HG02759 (cell line): ENCODE measurements at regions not wholly inside any gene's neighbourhood (a gene's known extent, or its start where the extent isn't known, plus 50 kb on each side); places are given as distances from the start of the nearest gene placed in this dataset.
"Not testable (repeated sequence)": the region's sequence is repeated elsewhere in the genome, so short reads cannot be mapped to it uniquely, and the experiment has no call there.

Experiments
- ATAC-seq: cut with Tn5 transposase; IDR thresholded peaks from one replicate; pipeline ENCODE4 v1.9.1; 2021; ENCODE audit warnings: mild to moderate bottlenecking, moderate library complexity; ENCODE audit not compliant: unreplicated experiment

DNA sequence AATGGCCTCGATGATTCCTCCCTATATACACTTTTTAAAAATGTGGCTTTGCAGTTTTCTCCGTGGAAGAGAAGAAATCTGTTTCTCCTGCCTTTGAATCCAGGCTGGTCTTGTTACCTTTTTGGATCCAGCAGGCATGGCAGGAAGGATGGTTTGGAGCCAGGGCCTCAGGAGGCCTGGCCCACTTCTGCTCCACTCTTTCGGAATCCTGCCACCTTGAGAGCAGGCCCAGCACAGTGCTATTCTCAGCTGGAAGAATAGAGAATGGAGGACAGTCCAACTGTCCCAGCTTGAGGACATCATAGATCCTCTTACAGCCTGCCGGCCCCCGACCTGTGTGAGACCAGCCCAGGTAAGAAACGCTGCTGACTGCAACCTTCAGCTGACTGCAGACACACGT lies 421.5 kb downstream of the FUT8 start:
- no peak for ATAC-seq

DNA sequence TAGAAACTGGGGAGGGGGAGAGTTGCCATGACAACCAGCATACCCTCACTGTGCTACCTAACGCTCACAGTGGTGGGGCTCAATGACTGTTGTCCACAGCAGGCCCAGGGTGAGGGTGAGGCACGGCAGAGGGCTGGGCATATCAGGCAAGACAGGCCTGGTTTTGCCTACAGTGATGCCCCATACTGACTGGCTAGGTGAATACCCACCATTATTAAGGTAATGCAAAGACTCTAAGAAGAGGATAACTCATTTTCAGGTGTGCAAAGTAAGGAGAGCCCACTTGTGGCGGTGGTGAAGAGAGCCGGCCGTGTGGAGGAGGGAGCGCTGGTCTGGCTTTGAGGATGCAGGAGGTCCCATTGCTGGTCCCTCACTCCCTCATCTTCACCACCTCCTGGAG lies 422.3 kb downstream of the FUT8 start:
- no peak for ATAC-seq

DNA sequence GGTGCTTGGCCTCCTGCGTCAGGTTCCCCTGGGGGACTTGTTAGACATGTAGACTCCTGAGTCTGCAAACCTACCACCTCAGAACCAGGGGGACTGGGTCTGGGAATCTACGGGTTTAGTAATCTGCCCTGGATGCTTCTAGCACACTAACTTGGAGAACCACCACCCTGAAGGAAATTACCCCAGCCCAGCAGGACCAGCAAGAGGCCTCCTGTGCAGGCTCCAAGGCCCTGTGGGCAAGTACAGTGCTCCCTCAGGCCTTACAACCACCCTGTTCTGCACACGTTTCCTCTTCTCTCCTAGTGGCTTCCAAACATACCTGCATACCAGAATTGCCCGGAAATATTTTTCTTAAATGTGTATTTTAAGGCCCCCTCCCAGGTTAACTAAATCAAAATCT lies 423.0 kb downstream of the FUT8 start:
- ATAC-seq = no peak

DNA sequence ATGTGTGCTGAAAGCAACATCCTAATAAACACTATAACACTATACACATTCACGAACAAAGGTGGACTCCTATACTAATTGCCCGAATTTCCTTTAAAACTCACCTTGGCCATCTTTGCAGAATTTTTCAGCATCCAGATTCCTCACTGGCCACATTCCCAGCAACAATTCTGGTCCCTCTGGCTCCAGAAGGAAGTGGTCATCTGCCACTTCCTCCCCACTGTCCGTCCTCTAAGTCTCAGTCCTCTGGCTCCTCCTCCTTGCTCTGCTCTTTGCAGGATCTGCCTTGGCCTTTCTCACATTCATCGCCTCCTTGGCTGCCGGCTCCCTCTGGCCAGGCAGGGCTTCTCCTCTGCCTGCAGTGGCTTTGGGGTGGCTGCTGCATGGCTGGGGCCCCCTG lies 426.0 kb downstream of the FUT8 start:
- no peak for ATAC-seq

DNA sequence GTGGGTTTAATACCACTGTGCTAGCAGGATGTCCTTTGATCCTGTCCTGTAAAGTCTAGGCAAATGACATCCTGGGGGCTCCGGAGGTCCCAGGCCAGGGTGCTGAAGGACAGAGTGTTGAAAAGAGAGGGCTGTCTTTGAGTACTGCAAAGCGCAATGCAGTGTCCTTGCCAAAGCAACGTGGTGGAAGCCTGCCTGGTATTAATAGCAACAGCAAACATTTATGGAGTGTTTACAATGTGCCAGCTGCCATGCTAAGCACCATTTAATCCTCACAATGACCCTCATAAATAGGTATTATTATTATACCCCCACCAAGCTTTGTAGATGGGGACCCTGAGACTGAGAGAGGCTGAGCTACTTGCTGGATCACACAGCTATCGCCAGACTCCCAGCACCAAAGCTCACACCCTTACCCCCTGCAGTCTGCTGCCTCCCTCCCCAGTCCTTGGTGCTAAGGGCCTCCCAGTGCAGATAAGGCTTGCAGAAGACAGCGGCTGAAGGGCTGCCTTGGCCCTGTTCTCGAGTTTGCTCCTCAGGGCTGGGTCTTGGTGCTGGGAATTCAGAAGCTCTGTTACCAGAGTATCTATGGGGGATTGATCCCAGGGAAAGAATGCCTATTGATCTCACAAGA lies 427.7 kb downstream of the FUT8 start:
- ATAC-seq = no peak

DNA sequence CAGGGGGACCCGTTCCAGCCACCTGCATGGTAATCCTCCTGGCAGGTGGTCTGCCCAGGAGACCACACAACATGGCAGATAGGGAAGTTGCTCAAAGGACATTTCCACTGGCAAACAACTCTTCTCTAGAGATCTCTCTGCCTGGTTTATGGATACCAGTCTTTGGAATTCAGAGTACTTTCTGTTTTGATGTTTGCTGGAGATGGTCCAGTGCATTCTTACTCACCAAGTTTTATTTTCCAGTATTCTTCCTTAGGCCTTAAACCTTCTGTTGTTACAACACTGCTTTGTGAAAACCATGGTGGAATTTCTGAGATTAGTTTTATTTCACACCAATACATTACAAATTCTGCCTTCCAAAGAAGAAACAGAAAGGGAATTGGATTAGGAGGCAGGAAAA lies 428.3 kb downstream of the FUT8 start:
- ATAC-seq = no peak

DNA sequence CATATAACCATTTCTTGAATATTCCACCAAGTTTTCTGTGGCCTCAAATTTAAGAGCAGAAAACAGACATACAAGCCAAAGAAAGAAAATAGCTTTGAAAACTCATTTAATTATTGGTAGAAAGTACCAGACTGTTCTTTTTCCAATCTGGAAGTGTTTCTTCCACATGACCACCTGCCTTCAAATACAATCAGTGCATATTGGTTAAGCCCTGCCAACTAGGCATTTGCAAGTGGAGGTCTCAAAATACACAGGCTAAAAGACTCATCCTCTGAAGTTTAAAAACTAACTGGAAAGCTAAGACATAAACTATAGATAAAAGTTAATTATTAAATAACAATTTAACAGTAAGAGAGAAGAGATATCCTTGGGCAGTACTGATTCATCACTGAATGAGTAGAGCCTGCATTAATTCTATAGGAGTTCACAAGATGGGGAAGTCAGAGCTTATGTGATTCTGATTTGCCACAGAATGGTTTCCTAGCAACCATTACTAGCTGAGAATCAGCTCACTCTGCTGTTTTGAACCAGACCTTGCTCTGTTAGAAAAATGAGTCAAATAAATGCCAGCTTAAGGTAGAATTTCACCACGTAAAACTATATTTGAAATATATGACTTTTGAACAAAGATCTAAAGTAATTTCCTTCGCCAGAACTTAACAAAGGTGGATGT lies 433.8 kb downstream of the FUT8 start:
- no peak for ATAC-seq

DNA sequence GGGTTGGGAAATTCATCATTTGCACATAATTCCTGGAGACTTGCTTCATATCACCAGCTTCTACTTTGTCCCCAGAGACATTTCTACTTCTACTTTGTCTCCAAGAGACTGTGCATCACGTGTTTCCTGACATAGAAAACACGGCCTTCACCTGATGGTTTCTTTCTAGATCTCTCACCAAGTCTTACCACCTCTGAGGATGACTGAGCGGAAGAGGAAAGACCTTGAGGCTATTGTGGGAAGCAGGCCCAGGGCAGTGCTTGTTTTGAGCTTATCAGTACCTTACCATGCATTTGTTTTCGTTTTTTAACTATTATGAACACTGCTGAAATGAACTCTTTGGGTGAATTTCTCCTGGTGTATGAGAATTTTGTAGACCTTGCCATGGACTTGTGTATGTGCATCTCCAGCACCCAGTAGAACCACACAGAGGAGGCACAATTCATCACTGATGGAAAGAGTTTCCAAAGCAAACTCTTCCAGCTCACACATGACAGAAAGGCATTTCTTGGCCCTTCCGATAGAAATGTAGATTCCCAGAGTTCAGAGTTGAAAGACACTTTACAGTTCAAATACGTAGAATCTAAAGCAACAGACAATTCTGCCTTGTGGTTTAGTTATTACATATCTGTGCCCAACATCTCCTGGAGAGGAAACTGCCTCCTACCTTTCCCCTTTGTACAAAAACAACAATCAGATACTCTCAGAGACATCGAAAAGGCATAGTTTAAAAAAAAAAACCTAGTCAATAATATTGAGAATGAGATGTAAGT lies 434.7 kb downstream of the FUT8 start:
- ATAC-seq = peak; percentile 60

DNA sequence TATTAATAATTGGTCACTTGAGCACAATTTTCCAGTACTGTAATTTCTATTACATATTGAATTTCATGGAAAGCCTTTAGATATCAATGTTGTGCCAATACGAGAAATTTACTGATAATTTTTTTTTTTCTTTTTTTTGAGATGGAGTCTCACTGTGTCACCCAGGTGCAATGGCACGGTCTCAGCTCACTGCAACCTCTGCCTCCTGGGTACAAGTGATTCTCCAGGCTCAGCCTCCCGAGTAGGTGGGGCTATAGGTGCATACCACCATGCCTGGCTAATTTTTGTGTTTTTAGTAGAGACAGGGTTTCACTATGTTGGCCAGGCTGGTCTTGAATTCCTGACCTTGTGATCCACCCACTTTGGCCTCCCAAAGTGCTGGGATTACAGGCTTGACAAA lies 435.4 kb downstream of the FUT8 start:
- ATAC-seq = not testable (repeated sequence)

DNA sequence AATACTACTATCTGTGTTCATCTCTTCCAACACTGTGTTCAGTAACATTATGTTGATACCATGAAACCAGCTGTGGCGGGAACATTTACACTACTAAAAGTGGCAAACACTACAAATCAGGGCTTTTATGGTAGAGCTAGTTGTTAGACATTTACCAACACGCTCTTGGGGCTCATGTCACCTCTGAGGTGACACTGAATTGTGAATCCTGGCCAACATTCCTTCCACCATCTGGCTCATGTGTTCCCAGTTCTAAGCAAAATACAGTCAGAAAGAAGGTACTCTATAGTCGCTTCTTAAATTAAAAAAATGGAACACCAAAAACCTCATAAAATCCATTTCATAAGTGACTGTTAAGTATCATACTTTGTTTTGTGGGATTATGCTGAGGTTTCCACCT lies 436.6 kb downstream of the FUT8 start:
- no peak for ATAC-seq

DNA sequence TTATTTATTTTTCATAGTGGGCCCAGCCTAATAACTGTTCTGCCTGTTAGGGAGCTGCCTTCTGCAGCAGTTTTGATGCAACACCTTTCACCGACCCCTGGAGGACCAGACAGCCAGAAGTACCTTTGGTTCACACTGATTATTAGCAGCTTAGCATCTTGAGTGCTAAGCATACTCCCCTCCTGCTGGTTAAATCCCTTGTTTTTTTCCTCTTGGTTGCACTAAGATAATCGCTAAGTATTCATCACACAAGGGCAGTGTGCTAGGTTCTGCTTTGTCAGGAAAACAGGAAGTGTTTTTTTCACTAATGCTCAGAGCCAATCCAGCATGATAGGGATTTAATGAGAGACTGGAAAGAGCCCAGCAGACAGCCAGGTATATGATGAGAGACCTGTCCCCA lies 437.0 kb downstream of the FUT8 start:
- ATAC-seq = no peak

DNA sequence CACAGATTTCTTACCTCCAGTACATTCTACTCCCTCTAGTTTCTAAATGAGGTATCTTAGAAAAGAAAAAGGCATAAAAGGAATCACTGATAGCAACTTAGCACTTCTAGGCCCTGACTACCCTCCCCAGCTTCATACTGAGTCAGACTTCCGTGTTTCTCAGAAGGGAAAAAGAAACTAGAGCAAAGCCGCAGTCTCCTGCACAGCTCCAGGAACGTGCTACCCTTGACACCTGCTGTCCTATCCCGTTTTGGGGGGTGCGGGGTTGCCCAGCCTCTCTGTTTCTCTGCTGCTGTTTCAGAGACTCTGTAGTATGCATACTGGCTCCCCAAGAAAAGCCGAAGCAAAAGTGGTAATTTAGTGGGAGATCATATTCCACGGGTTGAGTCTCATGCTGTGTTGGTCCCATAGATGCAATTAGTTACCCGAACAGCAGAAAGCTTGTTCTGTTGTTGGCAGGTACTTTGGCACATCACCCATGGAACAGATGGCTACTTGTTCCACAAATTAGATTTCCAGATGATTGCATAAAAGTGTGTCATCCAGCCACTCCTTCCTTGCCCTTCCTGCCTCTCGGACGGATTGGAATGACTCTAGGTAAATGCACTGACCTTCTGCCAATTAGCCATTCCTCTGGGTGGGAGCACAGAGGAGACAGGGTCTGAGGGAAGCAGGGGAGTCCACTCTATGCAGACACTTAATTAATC lies 438.1 kb downstream of the FUT8 start:
- no peak for ATAC-seq

DNA sequence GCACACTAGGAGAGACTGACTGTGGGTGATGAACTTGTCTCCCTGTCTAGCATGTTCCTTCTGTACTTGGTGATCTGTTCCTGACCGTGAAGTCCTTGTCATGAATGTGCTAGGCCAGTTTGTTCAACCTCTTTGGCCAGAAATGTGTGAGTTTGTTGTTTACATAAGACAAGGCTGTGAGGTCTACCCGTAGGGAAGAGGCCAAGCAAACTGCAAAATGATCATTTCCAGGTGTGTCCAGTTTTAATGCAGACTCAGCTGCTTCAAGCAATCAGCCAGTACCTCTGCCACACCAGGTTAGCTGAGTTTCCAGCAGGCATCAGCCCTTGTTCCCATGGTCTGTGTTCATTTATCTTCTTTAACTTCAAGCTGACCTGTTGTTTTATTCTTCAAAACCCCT lies 440.2 kb downstream of the FUT8 start:
- no peak for ATAC-seq

DNA sequence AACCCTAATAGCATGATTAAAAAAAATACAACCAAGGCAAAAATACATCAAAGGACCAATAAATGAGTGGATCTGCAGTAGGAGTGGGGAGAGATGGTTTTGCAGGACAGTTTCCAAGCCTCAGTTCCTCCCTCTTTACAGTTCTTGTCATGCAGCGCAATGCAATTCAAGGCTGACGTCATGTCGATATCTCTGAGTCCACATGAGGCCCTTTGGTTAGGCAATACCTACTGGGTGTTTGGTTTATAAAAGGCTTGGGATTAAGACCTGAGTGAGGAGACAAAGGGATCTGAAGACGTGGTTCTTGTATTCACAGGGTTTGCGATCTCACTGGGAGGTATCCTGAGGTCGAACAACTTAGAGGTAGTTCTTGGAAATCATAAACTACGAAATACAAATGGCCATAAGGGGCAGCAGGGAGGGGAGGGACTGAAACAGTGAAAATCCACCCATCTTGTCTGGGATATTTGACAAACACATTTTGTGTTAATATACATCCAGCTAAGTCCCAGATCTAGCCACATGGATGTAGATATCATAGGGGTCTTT lies 441.0 kb downstream of the FUT8 start:
- ATAC-seq = no peak

DNA sequence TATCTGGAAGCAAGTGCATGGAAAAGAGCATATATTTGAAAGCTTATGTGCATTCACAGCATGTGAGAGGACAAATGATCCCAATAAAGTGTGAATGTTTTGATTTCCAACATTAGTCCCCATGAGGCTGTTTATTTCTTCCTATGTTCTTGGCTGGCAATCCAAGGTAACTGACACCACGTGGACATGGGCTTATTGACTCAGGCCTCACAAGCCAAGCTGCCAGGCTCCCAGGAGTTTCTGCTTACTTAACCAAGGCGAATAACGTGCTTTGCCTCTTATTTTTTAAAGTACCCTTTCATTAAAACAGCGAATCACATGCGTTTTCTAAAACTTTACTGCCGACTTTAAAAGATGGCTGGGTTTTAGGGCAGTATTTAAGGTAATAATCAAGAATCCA lies 441.7 kb downstream of the FUT8 start:
- no peak for ATAC-seq

DNA sequence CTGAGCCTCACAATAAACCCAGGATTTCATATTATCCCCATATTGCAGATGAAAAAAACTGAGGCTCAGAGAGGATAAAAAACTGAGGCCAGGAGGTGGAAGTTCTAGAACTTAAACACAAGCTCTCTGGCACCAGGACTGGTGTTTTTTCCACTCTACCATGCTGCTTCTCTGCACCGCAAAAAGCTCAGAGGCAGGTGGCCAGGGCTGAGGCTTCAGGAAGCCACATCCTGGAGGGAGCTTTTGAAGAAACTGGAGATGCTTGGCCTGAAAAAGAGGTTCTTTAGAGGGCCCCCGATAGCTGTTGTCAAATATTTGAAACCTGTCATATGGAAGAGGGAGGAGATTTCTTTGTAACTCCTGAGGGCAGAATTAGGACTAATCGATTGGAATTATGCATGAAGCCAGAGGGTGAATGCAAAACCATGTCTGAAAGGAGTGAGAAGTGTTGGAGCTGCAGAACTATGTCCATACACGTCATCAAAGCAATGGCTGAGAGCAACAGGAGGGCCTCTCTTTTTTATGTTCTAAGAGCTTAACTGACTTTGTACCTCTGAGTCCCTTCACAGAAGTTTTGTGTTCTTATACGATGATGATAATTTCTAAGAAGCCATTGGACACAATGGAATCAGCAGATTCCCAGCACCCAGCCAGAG lies 448.6 kb downstream of the FUT8 start:
- no peak for ATAC-seq

DNA sequence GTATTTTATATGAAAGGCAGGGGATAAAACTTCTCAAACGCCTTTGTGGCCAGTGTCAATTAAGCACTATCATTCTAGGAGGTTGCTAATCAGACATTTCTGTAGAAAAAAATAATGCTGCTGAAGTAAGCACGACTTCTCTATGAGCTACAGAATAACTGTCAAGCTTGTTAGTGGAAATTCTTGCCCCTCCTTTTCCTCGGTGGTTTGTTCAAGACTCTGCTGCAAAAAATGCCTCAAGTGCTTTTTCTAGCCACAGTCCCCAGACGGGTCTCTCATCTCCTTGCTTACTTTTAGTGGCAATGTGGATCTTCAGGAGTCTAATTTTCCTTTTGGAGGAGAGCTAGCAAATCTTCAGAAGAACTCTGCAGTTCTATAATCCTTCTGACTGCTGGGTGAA lies 452.0 kb downstream of the FUT8 start:
- ATAC-seq = no peak

DNA sequence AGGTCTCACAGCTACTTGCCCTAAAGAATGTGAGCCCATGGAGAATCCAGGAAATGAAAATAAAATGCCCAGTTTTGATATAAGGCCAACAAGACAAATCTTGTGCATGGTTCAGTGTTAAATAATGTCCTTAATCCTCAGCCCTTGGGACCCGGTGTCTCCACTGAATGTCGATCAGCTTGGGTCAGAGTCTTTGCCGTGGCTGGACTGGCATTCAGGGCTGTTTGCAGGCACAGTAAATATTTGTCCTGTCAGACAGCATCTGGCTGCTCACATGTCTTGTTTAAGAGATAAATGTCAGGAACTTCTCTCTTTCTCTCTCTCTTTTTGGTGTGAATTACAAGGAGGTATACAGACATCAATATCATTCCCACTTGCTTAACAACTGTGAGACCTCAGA lies 452.5 kb downstream of the FUT8 start:
- no peak for ATAC-seq

DNA sequence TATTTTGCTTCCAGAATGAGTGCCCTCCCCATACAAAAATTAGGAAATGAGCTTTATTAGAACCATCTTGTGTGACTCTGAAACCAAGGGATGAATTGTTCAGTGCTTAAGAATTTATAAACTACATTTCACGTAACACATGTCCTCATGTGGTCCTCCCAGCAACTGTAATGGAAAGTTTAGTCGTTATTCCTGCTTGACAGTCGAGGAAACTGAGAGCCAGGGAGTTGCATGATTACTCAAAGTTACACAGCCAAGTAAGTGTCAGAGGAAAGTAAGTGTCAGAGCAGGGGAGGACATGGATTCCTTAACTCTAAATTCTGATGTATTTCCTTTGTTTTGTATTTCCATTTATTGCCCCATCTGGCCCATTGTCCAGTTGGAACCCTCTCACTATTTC lies 453.9 kb downstream of the FUT8 start:
- no peak for ATAC-seq

DNA sequence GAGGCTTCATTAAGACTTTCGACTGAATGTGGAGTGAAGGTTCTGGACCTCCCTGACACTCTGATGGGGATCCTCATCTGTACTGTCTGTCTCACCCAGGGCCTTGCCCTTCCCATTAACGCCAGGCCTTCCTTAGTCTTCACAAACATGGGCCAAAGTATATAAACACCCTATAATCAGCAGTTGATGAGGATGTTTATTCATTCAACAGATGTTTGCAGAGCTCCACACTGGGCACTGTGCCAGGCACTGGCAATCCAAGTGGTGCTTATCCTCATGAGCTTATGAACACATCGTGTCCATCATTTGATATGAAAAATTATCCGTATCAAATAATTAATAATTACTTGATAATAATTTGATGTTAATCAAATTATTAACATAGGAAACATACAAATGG lies 454.4 kb downstream of the FUT8 start:
- no peak for ATAC-seq

DNA sequence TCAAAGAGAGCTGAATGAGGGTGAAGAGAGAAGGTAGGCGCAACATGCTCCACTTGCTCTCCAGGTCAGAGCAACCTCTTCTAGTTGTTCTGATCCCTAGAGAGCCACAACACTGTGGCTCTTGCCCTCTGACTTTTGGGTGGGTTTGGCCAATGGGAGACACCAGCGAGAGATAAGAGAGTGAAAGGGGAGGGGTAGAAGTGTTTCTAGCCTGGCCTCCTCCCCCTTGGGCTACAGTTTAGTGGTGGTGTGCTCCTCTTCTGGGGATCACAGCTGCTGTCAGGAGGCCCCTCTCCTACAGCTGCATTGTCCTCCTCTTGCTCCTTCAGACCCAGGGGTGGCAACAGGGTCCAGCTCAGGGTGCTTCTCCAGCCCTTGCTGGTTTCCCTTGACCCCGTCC lies 454.8 kb downstream of the FUT8 start:
- ATAC-seq = no peak
